SH-SY5Y (cell line): ENCODE measurements at regions not wholly inside any gene's neighbourhood (a gene's known extent, or its start where the extent isn't known, plus 50 kb on each side); places are given as distances from the start of the nearest gene placed in this dataset.

Source experiments
- GATA2 ChIP-seq: IDR thresholded peaks from 2 replicates; pipeline ENCODE4 v1.6.1; 2011; ENCODE audit warnings: mild to moderate bottlenecking, low read depth, low read length
- GATA3 ChIP-seq: IDR thresholded peaks from 2 replicates; pipeline ENCODE4 v1.6.1; 2011; ENCODE audit warnings: low read depth, mild to moderate bottlenecking, low read length, moderate library complexity

GRCh38 chr1:212557739-212558692 lies 50.5 kb upstream of the ATF3 start:
- TF ChIP-seq GATA2, result no peak
- TF ChIP-seq GATA3, result no peak
